ENCODE measurements at regions not wholly inside any gene's neighbourhood (a gene's known extent, or its start where the extent isn't known, plus 50 kb on each side); places are given as distances from the start of the nearest gene placed in this dataset.

- no TSS peak for BruUV-seq (replicated peaks)
- CTCF ChIA-PET = interaction anchor here (0.5 kb wide), 1 partner anchor 771 kb away, joined by 5 read pairs; no protein-coding TSS in a partner anchor
- DNase-seq (ENCODE audit: low spot score) = peak; percentile 94
Observed at GRCh38 chr5:105903069-105903468, 1767.7 kb downstream of the EFNA5 start.

DNA sequence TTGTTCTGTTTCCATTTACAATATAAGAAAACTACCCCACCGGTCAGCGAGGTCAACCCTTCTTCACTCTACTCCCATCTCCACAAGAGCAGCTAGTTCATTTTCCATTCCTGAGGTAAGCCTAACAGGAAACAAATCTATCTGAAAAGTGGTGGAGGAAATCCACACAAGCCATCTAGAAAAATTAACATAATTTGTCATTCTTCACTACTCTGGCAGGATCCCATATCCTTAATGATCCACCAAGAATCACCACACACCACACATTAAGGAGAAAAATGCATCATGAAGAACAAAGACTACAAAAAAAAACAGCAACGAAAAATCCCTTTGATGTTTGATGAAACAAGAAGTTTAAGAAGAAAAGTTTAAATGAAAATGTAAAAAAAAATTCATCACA, 1771.0 kb downstream of the EFNA5 start:
- Histone ChIP-seq H3K4me1 (ENCODE audit: insufficient read depth, low read length, poor library complexity, severe bottlenecking) (peaks cover 70% of the 10 kb centered on the region), H3K27me3 (replicated peaks; ENCODE audit: insufficient read depth, low read depth, low read length, poor library complexity) (no peaks in the 10 kb centered on the region), H3K36me3 (ENCODE audit: insufficient read depth, low read length, poor library complexity, severe bottlenecking) (no peaks in the 10 kb centered on the region), H3K27ac (ENCODE audit: low read depth, low read length, poor library complexity, severe bottlenecking) (no peak overlapping the region), H3K9me3 (ENCODE audit: low read depth, low read length, poor library complexity, severe bottlenecking) (no peaks in the 10 kb centered on the region), H3K4me3 (ENCODE audit: low read depth, low read length, poor library complexity, severe bottlenecking) (no peak overlapping the region)
- BruUV-seq (replicated peaks) = no TSS peak
- POLR2A ChIA-PET (ENCODE audit: low non-redundant PET) = no interaction called here
- no peak for TF ChIP-seq EZH2 (IDR thresholded peaks at IDR 0.05; ENCODE audit: borderline replicate concordance, low read depth, low read length, poor library complexity, severe bottlenecking)
- TF ChIP-seq CTCF (conservative IDR thresholded peaks at IDR 0.05; ENCODE audit: low read depth, low read length) = no peak
- intact Hi-C loops (cut with micrococcal nuclease; ENCODE audit: unreplicated experiment) = loop anchor here (10.0 kb wide), 1 partner anchor 1255 kb away; no protein-coding TSS in a partner anchor
- DNase-seq (ENCODE audit: low spot score) = peak; percentile 73
- CTCF ChIA-PET = no interaction called here

More at GRCh38 chr5:105903069-105903468, 1767.7 kb downstream of the EFNA5 start:
- Histone ChIP-seq H3K9me3 (ENCODE audit: low read depth, low read length, poor library complexity, severe bottlenecking) (no peaks in the 10 kb centered on the region), H3K27me3 (replicated peaks; ENCODE audit: insufficient read depth, low read depth, low read length, poor library complexity) (no peaks in the 10 kb centered on the region), H3K27ac (ENCODE audit: low read depth, low read length, poor library complexity, severe bottlenecking) (peak overlapping the region; percentile 63), H3K36me3 (ENCODE audit: insufficient read depth, low read length, poor library complexity, severe bottlenecking) (no peaks in the 10 kb centered on the region), H3K4me1 (ENCODE audit: insufficient read depth, low read length, poor library complexity, severe bottlenecking) (peaks cover 65% of the 10 kb centered on the region), H3K4me3 (ENCODE audit: low read depth, low read length, poor library complexity, severe bottlenecking) (peak overlapping the region; percentile 16)
- POLR2A ChIA-PET (ENCODE audit: low non-redundant PET) = interaction anchor here (0.6 kb wide), 2 partner anchors 51 to 1462 kb away, joined by 3 to 5 read pairs; no protein-coding TSS in a partner anchor
- no peak for TF ChIP-seq CTCF (conservative IDR thresholded peaks at IDR 0.05; ENCODE audit: low read depth, low read length)
- no peak for TF ChIP-seq EZH2 (IDR thresholded peaks at IDR 0.05; ENCODE audit: borderline replicate concordance, low read depth, low read length, poor library complexity, severe bottlenecking)
- intact Hi-C loops (cut with micrococcal nuclease; ENCODE audit: unreplicated experiment) = loop anchor here (10.0 kb wide), 1 partner anchor 1258 kb away; no protein-coding TSS in a partner anchor

DNA sequence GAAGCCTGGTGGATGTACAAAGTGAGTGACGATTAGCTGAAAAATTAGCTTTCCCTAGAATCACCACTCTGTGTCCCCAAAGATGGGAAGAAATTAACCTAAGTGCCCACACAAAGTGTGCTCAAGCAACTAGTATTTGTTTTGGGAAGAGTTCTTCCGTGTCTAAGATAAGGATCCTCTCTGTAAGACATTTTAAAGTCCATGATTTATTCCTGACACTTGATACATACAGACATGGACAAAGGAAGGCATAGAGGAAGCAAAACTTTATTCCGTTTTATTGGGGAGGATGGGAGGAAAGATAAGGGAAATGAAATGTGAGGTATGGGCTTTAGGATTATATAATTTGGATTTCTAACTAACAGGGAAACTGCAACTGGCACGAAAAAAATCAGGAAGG, 1772.6 kb downstream of the EFNA5 start:
- no peaks in the 10 kb centered on the region for H3K27me3 ChIP-seq (replicated peaks; ENCODE audit: insufficient read depth, low read depth, low read length, poor library complexity)
- no TSS peak for BruUV-seq (replicated peaks)
- ChIA-PET CTCF (no interaction called here), POLR2A (ENCODE audit: low non-redundant PET) (no interaction called here)
- no peak overlapping the region for H3K27ac ChIP-seq (ENCODE audit: low read depth, low read length, poor library complexity, severe bottlenecking)
- TF ChIP-seq CTCF (conservative IDR thresholded peaks at IDR 0.05; ENCODE audit: low read depth, low read length) (no peak), EZH2 (IDR thresholded peaks at IDR 0.05; ENCODE audit: borderline replicate concordance, low read depth, low read length, poor library complexity, severe bottlenecking) (no peak)
- H3K36me3 ChIP-seq (ENCODE audit: insufficient read depth, low read length, poor library complexity, severe bottlenecking) = no peaks in the 10 kb centered on the region
- intact Hi-C loops (cut with micrococcal nuclease; ENCODE audit: unreplicated experiment) = no loop called here
- H3K4me3 ChIP-seq (ENCODE audit: low read depth, low read length, poor library complexity, severe bottlenecking) = no peak overlapping the region
- H3K9me3 ChIP-seq (ENCODE audit: low read depth, low read length, poor library complexity, severe bottlenecking) = no peaks in the 10 kb centered on the region
- H3K4me1 ChIP-seq (ENCODE audit: insufficient read depth, low read length, poor library complexity, severe bottlenecking) = peaks cover 60% of the 10 kb centered on the region
- no peak for DNase-seq (ENCODE audit: low spot score)

All from A673 (cell line).